ENCODE measurements at regions not wholly inside any gene's neighbourhood (a gene's known extent, or its start where the extent isn't known, plus 50 kb on each side); places are given as distances from the start of the nearest gene placed in this dataset.

DNA sequence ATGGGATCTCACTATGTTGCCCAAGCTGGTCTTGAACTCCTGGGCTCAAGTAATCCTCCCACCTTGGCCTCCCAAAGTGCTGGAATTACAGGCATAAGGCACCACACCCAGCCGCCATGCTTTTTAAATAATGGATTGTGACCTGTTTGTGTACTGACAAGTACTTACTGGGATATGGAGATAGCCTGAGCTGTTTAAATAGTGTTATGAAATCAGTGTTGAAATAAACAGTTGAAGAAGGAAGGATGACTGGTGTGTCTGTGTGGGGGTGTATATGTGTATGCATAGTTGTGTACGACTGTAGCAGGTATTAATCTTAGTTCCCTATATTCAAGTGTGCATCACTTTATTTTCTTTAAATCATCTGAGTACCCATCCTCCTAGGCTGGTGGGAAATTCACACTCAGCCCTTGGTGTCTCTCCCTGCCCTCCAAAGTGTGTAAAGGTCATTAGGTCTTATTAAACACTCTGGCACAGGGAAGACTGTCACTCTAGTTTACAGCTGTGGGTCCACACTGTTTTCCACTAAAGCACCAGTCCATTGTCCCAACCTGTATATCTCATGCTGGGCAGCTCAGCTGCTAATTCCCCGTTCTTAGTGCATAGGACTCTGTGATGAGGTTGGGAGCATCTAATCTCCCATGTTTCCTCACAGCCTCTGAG, 91.0 kb downstream of the SNX18 start:
- no peak for DNase-seq

DNA sequence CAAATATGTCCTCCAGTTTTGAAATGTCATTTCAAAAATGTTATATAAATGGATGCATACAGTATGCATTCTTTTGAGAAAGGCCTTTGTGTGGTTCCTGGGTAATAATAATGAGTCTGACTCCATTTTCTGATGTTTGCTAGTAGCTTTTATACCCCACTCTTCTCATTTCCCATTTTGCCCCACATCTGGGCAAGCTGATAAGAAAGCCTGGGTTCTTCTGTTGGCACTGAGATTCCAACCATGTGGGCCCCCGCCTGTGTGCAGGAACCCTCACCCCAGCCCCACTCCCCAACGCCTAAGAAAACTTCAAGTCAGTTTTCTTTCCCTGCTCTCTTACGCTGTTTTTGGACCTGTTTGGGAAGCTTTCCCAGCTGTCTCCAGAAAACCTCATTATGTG, 89.4 kb downstream of the SNX18 start:
- DNase-seq: no peak

DNA sequence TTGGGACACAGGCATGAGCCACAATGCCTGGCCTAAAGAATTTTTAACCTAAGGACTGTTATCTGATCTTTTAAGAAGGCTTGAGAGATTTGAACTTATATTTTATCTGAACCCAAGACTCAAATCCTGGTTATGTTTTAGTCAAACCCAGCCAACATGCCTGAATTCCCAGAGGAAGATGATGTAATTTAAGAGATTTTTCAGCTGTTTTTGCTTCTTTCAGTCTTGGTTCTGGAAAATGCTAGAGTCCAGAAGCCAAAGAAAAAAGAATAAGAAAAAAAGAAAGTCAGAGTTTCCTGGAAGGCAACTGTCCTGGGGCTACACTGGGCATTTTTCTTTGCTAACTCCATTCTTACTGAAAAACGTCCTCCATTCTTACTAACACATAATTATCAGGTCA, 85.8 kb downstream of the SNX18 start:
- peak; percentile 63 for DNase-seq

DNA sequence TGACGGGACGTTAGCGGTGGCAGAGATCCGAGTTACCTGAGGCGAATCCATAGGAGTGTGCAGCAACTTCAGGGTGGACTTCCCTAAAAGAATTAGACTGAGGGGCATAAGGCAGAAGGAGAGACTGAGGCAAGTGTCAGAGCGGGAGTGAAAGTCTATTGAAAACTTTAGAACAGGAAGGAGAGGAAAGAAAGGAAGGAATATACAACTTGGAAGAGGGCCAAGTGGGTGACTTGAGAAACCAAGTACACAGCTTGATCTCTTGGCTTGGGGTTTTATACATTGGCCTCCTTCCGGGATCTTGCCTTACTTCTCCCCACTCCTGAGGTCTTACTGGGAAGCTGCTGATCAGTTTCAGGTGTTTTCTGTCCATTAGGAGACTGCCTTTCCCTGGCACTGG, 84.9 kb downstream of the SNX18 start:
- no peak for DNase-seq

DNA sequence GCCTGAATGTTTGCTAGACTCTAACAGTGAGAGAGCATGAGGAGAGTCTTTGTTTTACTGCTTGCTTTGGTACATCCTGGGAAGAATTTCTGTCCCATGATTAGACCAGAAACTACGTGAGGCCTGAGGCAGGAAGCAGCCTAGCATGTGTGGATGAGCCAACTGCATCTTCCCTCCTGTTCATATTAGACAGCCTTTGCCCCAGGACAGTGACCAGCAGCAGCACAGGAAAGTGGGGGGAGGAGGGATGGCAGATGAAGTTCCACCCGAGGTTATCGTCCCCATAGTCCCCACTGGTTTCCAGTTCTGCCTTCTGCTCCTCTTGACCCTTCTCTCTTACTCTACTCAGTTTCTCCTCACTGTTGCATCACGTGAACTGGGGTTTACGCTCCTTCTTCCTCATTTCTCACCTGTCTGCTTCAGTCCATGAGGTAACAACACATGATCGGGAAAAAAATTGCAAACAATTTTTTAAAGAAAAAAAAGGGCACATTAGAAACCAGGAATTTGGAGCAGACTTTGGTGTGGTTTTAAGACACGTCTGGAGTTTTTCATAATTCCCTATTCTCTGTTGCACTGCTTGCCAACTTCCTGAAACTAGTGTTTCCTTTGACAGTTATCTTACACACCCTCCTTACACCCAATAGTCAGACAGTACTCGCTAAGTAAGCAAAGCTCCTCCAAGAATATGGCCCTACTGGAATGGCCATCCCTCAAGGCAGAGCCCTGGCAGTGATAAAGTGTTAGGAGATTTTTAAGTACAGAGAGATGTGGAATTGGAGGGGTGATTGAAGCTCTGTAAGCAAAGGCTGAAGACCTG, 84.1 kb downstream of the SNX18 start:
- DNase-seq: peak; percentile 32
